HG03342 (cell line): ENCODE measurements at regions not wholly inside any gene's neighbourhood (a gene's known extent, or its start where the extent isn't known, plus 50 kb on each side); places are given as distances from the start of the nearest gene placed in this dataset.
"Not testable (repeated sequence)": the region's sequence is repeated elsewhere in the genome, so short reads cannot be mapped to it uniquely, and the experiment has no call there.

Experiments
- ATAC-seq: cut with Tn5 transposase; IDR thresholded peaks from one replicate; pipeline ENCODE4 v1.9.1; 2021; ENCODE audit warnings: mild to moderate bottlenecking, moderate library complexity; ENCODE audit not compliant: unreplicated experiment

DNA sequence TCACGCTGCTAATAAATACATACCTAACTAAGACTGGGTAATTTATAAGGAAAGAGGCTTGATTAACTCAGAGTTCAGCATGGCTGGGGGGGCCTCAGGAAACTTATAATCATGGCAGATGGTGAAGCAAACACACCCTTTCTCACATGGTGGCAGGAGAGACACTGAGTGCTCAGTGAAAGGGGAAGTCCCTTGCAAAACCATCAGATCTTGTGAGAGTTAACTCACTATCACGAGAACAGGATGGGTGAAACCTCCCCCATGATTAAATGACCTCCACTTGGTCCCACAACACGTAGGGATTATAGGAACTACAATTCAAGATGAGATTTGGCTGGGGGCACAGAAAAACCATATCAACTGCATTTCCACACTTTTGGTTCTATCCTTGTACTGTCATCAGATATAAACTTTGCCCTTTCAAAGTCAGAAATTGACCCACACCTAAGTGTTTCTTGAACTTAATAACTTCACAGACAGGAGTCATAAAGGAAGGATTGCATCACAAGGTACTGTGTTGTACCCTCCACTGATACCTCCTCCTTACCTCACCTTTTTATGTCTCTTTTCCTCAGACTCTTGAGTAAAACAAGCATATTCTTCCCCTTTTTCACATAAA lies 319.1 kb upstream of the PIK3R1 start:
- no peak for ATAC-seq

DNA sequence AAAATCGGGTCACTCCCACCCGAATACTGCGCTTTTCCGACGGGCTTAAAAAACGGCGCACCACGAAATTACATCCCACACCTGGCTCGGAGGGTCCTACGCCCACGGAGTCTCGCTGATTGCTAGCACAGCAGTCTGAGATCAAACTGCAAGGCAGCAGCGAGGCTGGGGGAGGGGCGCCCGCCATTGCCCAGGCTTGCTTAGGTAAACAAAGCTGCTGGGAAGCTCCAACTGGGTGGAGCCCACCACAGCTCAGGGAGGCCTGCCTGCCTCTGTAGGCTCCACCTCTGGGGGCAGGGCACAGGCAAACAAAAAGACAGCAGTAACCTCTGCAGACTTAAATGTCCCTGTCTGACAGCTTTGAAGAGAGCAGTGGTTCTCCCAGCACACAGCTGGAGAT lies 325.7 kb upstream of the PIK3R1 start:
- not testable (repeated sequence) for ATAC-seq

- ATAC-seq, result no peak
Measured at GRCh38 chr5:67887748-67888161, 327.8 kb upstream of the PIK3R1 start.

DNA sequence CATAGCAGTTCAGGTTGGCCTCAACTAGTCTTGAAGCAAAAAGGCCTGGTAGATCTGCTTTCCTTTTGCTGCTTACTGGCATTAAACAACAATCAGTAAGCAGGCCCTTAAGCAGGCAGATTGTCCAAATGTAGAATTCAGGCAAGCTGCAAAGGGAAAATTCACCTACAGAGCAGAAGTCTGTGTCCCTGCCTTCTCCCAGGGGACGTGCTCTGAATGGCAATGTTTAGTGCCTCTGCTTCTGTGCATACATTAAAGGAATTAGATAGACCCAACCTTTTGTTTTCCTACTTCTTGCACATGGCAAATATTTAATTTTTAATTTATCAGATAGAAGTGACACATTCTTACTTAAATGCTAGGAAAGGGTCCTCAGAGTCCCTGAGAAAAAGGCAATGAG lies 328.8 kb upstream of the PIK3R1 start:
- ATAC-seq, result no peak

DNA sequence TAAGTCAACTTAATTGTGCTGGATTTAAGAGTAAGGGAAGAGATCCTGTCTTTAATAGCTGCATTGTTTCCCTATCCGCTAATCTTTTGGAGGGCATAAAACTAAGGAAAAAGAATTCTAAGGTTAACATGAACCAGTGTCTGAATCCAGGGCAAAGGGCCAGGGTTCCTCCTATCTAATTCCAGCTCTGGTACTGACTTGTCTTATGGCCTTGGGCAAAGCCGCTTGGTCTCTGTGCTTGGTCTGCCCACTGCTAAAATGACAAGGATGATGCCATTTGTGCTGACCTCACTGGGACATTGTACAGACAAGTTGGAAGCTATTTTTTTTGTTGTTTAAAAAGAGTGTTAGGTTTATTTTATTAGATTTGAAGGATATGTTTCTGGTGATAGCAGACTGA lies 334.7 kb upstream of the PIK3R1 start:
- no peak for ATAC-seq

DNA sequence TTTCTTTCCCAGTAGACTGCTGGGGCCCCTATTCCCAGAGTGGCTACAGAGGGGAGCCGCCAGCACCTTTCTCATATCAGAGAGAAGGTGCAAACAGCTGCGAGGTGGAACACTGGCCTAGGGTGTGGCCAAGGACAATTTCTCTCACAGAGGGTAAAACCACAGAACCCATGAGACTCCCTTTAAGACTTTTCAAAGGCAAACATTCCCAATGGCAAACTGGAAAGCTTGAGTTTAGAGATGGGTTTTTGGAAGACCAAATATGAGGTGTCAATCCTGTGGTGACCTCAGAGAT lies 335.1 kb upstream of the PIK3R1 start:
- ATAC-seq, result no peak

GRCh38 chr5:67879620-67880510 lies 335.7 kb upstream of the PIK3R1 start:
- no peak for ATAC-seq

DNA sequence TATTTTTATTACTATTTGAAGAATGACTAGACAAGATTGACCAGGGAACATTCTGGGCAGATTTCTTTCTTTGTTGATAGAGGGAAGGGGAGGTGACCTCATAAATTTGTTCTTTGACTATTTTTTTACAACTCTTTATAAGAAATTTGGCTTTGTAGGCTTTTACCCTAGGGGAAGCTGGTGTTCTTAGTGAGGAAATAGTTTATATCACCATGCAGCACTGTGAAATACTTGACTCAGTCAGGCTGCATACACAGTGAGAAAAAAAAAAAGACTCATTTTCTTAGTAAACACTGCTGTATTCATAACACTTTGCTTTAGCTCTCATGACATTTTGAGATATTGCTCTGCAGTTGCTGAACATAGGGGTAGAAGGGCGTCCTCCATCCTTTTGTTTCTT lies 336.6 kb upstream of the PIK3R1 start:
- no peak for ATAC-seq

- ATAC-seq, result no peak
Measured at GRCh38 chr5:67876371-67876770, 339.2 kb upstream of the PIK3R1 start.

DNA sequence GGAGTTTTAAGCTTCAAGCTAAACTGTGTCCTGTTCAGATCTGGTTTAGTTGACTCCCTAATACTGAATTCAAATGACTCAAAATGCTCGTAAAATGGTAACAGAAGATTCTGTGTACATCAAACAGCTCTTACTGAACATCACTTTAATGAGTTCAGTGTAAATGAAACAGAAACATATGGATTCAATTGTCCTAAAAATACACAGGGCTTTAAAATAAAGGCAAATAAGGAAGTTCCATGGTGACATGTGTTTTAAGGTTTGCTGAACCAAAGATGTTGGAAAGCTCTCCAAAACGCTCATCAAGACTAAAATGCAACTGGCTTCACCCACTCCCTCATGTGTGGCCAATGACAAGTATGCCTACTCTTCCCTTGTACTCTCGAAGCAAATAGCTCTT lies 340.0 kb upstream of the PIK3R1 start:
- ATAC-seq, result no peak

DNA sequence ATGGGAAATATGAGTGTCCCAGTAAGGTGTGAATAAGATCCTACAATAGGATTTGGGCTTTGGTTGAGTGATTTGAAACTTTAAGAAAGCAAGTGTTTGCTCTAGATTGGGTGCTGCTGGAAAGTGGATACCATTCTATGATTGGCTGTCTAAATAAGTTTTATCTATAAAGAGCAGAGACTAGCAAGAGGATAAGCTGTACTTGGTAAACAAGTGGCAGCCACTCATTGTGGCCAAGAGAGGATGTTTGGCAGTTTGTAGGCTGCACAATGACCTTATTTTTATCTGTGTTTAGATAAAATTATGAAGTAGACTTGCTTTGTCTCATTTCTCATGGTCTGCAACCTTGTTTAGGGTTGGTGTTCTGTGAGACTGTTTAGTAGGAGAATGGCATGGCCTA lies 341.6 kb upstream of the PIK3R1 start:
- no peak for ATAC-seq

DNA sequence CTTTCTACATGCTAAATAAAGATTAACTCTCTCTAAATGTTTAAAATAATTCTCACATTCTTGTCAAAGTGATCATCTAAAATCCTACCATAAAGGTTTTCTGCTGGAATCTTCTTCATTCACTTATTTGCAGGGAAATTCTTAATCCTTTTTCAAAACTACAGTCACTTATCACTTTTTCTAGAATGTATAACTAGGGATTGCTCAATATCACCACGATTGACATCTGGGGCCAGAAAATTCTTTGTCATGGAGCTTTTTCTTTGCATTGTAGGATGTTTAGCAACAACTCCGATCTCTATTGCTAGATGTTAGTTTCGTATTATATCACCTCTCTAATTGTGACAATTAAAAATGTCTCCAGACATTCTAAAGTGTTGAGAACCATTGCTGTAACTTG lies 344.9 kb upstream of the PIK3R1 start:
- no peak for ATAC-seq

DNA sequence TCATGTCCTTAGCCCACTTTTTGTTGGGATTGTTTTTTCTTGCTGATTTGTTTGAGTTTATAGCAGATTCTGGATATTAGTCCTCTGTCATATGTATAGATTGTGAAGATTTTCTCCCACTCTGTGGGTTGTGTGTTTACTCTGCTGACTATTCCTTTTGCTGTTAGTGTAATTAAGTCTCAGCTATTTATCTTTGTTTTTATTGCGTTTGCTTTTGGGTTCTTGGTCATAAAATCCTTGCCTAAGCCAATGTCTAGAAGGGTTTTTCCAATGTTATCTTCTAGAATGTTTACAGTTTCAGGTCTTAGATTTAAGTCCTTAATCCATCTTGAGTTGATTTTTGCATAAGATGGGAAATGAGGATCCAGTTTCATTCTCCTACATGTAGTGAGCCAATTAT lies 351.2 kb upstream of the PIK3R1 start:
- not testable (repeated sequence) for ATAC-seq

GRCh38 chr5:67858471-67859031 lies 357.0 kb upstream of the PIK3R1 start:
- no peak for ATAC-seq

DNA sequence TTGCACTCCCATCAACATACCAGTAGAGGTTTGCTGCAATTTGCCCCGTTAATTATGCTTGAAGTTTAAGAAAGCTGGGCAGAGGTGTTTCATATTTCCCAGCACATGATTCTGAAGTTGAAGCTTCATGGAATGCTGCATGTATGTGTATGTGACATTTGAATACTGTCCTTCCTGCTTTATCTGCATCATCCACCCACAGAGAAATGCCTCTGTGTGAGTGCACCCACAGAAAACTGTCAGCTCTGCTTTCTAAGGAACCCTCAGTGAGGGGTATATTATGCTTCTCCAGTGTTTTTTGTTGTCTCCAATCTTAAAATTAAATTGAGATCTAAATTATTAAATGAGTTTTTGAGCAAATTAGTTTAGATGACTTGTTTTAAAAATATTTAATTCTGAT lies 358.1 kb upstream of the PIK3R1 start:
- ATAC-seq, result no peak

DNA sequence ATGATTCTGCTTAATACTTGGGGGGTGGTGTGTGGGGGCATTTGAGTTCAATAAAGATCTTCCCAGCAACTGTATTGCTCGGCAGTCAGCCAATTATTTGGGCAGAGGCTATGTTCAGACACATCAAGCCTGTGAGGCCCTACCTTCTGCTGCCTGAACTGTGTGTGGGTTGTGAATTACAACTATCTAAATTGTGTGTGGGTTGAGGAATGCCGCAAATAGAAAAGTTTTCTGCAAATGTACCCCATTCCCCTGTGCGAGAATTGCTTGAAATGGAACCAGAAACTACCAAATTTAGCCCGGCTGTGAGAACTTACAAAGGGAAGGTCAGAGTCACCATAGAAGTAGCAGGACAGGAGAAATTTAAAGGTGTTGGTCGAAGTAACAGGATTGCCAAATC lies 360.0 kb upstream of the PIK3R1 start:
- no peak for ATAC-seq

GRCh38 chr5:67850906-67851305 lies 364.6 kb upstream of the PIK3R1 start:
- ATAC-seq, result not testable (repeated sequence)

DNA sequence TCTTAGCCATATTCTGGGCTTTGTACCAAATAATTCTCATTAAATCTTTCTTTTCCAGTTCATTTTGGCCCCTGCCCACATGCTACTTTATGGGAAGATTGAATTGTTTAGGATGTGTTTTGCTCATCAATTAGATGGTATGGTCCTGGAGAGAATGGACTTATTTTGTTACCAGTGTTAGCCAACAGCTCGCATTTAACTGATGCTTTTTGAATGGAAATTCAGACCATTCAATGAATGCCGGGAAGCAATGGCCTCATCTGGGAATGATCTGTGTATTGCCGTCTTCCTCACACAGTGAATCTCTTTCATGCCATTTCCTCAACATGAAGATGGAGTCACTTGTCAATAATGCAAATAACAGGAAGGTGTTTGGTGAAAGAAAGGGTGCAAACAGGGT lies 370.6 kb upstream of the PIK3R1 start:
- ATAC-seq, result no peak

- ATAC-seq, result no peak
Measured at GRCh38 chr5:67842806-67843205, 372.8 kb upstream of the PIK3R1 start.

GRCh38 chr5:67837225-67837624 lies 378.3 kb upstream of the PIK3R1 start:
- not testable (repeated sequence) for ATAC-seq

DNA sequence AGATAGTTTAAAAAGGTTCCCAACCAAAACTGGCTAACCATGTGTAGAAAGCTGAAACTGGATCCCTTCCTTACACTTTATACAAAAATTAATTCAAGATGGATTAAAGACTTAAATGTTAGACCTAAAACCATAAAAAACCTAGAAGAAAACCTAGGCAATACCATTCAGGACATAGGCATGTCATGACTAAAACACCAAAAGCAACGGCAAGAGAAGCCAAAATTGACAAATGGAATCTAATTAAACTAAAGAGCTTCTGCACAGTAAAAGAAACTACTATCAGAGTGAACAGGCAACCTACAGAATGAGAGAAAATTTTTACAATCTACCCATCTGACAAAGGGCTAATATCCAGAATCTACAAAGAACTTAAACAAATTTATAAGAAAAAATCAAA lies 379.1 kb upstream of the PIK3R1 start:
- not testable (repeated sequence) for ATAC-seq

DNA sequence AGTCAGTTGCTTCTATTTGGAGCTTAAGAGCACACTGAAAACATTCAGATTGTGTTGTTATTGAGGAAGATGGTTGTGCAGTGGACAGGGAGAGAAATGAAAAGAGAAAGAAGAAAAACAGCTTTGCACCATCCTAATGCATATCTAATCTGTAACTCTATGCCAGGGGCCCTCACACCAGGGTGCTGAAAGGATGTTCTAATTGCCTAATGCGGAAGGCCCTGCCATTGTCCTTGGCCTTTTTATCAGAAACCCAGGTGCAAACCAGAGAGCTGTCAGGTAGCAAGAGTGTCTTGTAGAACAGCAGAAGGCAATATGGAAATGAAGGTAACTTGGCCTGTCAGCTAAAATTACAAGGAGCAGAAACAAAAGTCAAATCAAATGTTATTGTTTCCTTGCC lies 384.5 kb upstream of the PIK3R1 start:
- ATAC-seq, result no peak
